ENCODE measurements at regions not wholly inside any gene's neighbourhood (a gene's known extent, or its start where the extent isn't known, plus 50 kb on each side); places are given as distances from the start of the nearest gene placed in this dataset.

DNA sequence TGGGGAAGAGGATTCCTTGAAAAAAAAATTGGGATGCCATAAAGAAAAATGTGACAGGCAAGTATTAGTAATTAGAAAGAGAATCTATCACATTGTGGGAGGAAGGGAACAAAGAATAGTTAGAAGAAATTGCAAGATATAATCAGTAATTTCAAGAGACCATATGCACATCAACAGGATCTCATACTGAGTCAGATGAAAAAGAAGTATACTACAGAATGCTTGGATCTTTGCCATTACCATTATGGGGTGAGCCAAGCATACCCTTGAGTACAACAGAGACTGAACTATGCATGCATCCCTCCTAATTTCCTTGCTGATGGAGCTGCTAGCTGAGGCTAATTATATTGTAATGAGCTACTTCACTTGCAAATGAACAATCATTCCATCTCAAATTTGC lies 287.6 kb downstream of the PAPSS1 start:
- TF ChIP-seq, protein P1, sequence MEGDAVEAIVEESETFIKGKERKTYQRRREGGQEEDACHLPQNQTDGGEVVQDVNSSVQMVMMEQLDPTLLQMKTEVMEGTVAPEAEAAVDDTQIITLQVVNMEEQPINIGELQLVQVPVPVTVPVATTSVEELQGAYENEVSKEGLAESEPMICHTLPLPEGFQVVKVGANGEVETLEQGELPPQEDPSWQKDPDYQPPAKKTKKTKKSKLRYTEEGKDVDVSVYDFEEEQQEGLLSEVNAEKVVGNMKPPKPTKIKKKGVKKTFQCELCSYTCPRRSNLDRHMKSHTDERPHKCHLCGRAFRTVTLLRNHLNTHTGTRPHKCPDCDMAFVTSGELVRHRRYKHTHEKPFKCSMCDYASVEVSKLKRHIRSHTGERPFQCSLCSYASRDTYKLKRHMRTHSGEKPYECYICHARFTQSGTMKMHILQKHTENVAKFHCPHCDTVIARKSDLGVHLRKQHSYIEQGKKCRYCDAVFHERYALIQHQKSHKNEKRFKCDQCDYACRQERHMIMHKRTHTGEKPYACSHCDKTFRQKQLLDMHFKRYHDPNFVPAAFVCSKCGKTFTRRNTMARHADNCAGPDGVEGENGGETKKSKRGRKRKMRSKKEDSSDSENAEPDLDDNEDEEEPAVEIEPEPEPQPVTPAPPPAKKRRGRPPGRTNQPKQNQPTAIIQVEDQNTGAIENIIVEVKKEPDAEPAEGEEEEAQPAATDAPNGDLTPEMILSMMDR (IDR thresholded peaks at IDR 0.05; ENCODE audit: poor library complexity): no peak
- no peak for TF ChIP-seq EZH2 (IDR thresholded peaks at IDR 0.05; ENCODE audit: borderline replicate concordance)

Measured in hepatocyte (in vitro differentiated cells).